OCI-LY7 (cell line): ENCODE measurements at regions not wholly inside any gene's neighbourhood (a gene's known extent, or its start where the extent isn't known, plus 50 kb on each side); places are given as distances from the start of the nearest gene placed in this dataset.

Source experiments
- CTCF ChIP-seq: fragments of 200-600 bp; sonication (generic); conservative IDR thresholded peaks from 2 replicates; pipeline ENCODE4 v1.5.1; 2014; ENCODE audit warnings: mild to moderate bottlenecking, antibody characterized with exemption, low read length, moderate library complexity, mixed read lengths
- EZH2phosphoT487 ChIP-seq: fragments of 200-600 bp; sonication (generic); IDR thresholded peaks from 2 replicates; pipeline ENCODE4 v1.6.1; 2018; ENCODE audit warnings: low read depth, borderline replicate concordance, mild to moderate bottlenecking, mixed run types, antibody characterized with exemption, low read length, moderate library complexity, mixed read lengths

GRCh38 chr3:105199217-105199616 lies 167.5 kb upstream of the ALCAM start:
- TF ChIP-seq CTCF (no peak), EZH2phosphoT487 (no peak)
